PC-9 (cell line): ENCODE measurements at regions not wholly inside any gene's neighbourhood (a gene's known extent, or its start where the extent isn't known, plus 50 kb on each side); places are given as distances from the start of the nearest gene placed in this dataset.

Source experiments
- BruUV-seq: library from RNA; stranded (reverse); fragments of 400-500 nt; replicated peaks from 2 replicates; lab custom pipeline; 2021; lab: Mats Ljungman, UMichigan
- CTCF ChIA-PET: fragments of 300-600 bp; sonication (Branson Sonifier 250); formaldehyde crosslinking; loops from one replicate; lab custom pipeline; 2022; ENCODE audit warnings: antibody characterized with exemption; lab: Charles Lee
- POLR2A ChIA-PET: fragments of 300-600 bp; sonication (Branson Sonifier 250); formaldehyde crosslinking; loops from one replicate; lab custom pipeline; 2022; ENCODE audit warnings: antibody characterized with exemption; ENCODE audit not compliant: unreplicated experiment; lab: Charles Lee
- DNase-seq, 2 experiments: peaks; one replicate each; pipeline versions ENCODE4 v3.0.0 to v3.0.0-alpha.2; 2015 to 2022; ENCODE audit warnings: mixed read lengths in 1 of 2
- H2AFZ ChIP-seq: fragments of 200-600 bp; sonication (generic); 2 replicates; pipeline ENCODE4 v1.8.1; 2017; ENCODE audit warnings: antibody characterized with exemption
- H3F3A ChIP-seq: fragments of 200-600 bp; sonication (generic); 2 replicates; pipeline ENCODE4 v1.8.1; 2017; ENCODE audit warnings: antibody characterized with exemption, mild to moderate bottlenecking, low read depth; ENCODE audit not compliant: insufficient read depth
- H3K27ac ChIP-seq: fragments of 200-600 bp; sonication (generic); 2 replicates; pipeline ENCODE4 v1.6.1; 2016; ENCODE audit warnings: mixed run types
- H3K27me3 ChIP-seq: fragments of 200-600 bp; sonication (generic); 2 replicates; pipeline ENCODE4 v1.6.1; 2016; ENCODE audit warnings: low read depth, mixed run types; ENCODE audit not compliant: insufficient read depth
- H3K36me3 ChIP-seq: fragments of 200-600 bp; sonication (generic); 2 replicates; pipeline ENCODE4 v1.6.1; 2016; ENCODE audit warnings: low read depth, mixed run types
- H3K4me1 ChIP-seq: fragments of 200-600 bp; sonication (generic); replicated peaks from 2 replicates; pipeline ENCODE4 v1.6.1; 2016; ENCODE audit warnings: mixed run types; ENCODE audit not compliant: insufficient read depth
- H3K4me2 ChIP-seq: fragments of 200-600 bp; sonication (generic); 2 replicates; pipeline ENCODE4 v1.6.1; 2017; ENCODE audit warnings: mixed run types
- H3K4me3 ChIP-seq: fragments of 200-600 bp; sonication (generic); 2 replicates; pipeline ENCODE4 v1.6.1; 2016; ENCODE audit warnings: mixed run types
- H3K79me2 ChIP-seq: fragments of 200-600 bp; sonication (generic); 2 replicates; pipeline ENCODE4 v1.6.1; 2017; ENCODE audit warnings: low read depth, mixed run types
- H3K9me2 ChIP-seq: fragments of 200-600 bp; sonication (generic); 2 replicates; pipeline ENCODE4 v1.8.1; 2017; ENCODE audit warnings: mild to moderate bottlenecking; ENCODE audit not compliant: insufficient read depth
- H3K9me3 ChIP-seq: fragments of 200-600 bp; sonication (generic); 2 replicates; pipeline ENCODE4 v1.8.1; 2016; ENCODE audit warnings: low read depth; ENCODE audit not compliant: insufficient read depth
- H4K20me1 ChIP-seq: fragments of 200-600 bp; sonication (generic); 2 replicates; pipeline ENCODE4 v1.8.1; 2017; ENCODE audit not compliant: insufficient read depth
- CTCF ChIP-seq: fragments of 200-600 bp; sonication (generic); conservative IDR thresholded peaks from 2 replicates; pipeline ENCODE4 v1.6.1; 2017; ENCODE audit warnings: mixed run types, antibody characterized with exemption, mild to moderate bottlenecking, moderate library complexity
- EZH2 ChIP-seq: fragments of 200-600 bp; sonication (generic); IDR thresholded peaks from 2 replicates; pipeline ENCODE4 v1.8.0; 2017; ENCODE audit warnings: antibody characterized with exemption, low read depth
- intact Hi-C: fragments of 100-400 bp; cut with micrococcal nuclease; formaldehyde crosslinking; loops from one replicate; pipeline ENCODE4 v1.10.0; 2022; ENCODE audit not compliant: unreplicated experiment

- POLR2A ChIA-PET: no interaction called here
- BruUV-seq: no TSS peak
- Histone ChIP-seq H3F3A (no peaks in the 10 kb centered on the region), H4K20me1 (no peaks in the 10 kb centered on the region), H3K4me1 (no peaks in the 10 kb centered on the region), H3K9me3 (no peaks in the 10 kb centered on the region), H3K79me2 (no peaks in the 10 kb centered on the region), H3K9me2 (no peaks in the 10 kb centered on the region), H2AFZ (no peak overlapping the region), H3K4me3 (no peak overlapping the region), H3K36me3 (no peaks in the 10 kb centered on the region), H3K27ac (no peak overlapping the region), H3K4me2 (no peak overlapping the region), H3K27me3 (no peaks in the 10 kb centered on the region)
- peak; percentile 15 to 56 for DNase-seq
- CTCF ChIA-PET: no interaction called here
- intact Hi-C loops: no loop called here
- TF ChIP-seq CTCF (no peak), EZH2 (no peak)
These were observed 114.5 kb upstream of the INHBA start for GRCh38 chr7:41817386-41817785.

- no peak overlapping the region for H3K4me2 ChIP-seq
- H3K36me3 ChIP-seq: no peaks in the 10 kb centered on the region
- ChIA-PET CTCF (no interaction called here), POLR2A (no interaction called here)
- no peaks in the 10 kb centered on the region for H3K9me3 ChIP-seq
- TF ChIP-seq CTCF (no peak), EZH2 (no peak)
- BruUV-seq: no TSS peak
- H3K4me3 ChIP-seq: no peak overlapping the region
- H4K20me1 ChIP-seq: no peaks in the 10 kb centered on the region
- intact Hi-C loops: no loop called here
- DNase-seq: no peak
- H3F3A ChIP-seq: no peaks in the 10 kb centered on the region
- no peaks in the 10 kb centered on the region for H3K9me2 ChIP-seq
- H2AFZ ChIP-seq: no peak overlapping the region
- no peak overlapping the region for H3K27ac ChIP-seq
- H3K79me2 ChIP-seq: no peaks in the 10 kb centered on the region
- no peaks in the 10 kb centered on the region for H3K27me3 ChIP-seq
- H3K4me1 ChIP-seq: no peaks in the 10 kb centered on the region
These were observed 113.2 kb upstream of the INHBA start for GRCh38 chr7:41816111-41816510.

GRCh38 chr7:41814888-41815287 is 112.0 kb upstream of the INHBA start:
- no peak overlapping the region for H2AFZ ChIP-seq
- TF ChIP-seq CTCF (no peak), EZH2 (no peak)
- H3K9me2 ChIP-seq: no peaks in the 10 kb centered on the region
- no peaks in the 10 kb centered on the region for H3K27me3 ChIP-seq
- DNase-seq: no peak
- POLR2A ChIA-PET: no interaction called here
- H3F3A ChIP-seq: no peaks in the 10 kb centered on the region
- H3K27ac ChIP-seq: no peak overlapping the region
- no TSS peak for BruUV-seq
- intact Hi-C loops: no loop called here
- H3K4me3 ChIP-seq: no peak overlapping the region
- H3K4me1 ChIP-seq: no peaks in the 10 kb centered on the region
- no peaks in the 10 kb centered on the region for H4K20me1 ChIP-seq
- no peaks in the 10 kb centered on the region for H3K36me3 ChIP-seq
- H3K9me3 ChIP-seq: no peaks in the 10 kb centered on the region
- H3K4me2 ChIP-seq: no peak overlapping the region
- H3K79me2 ChIP-seq: no peaks in the 10 kb centered on the region
- CTCF ChIA-PET: no interaction called here
